ENCODE measurements at regions not wholly inside any gene's neighbourhood (a gene's known extent, or its start where the extent isn't known, plus 50 kb on each side); places are given as distances from the start of the nearest gene placed in this dataset.

- TF ChIP-seq, protein P1, sequence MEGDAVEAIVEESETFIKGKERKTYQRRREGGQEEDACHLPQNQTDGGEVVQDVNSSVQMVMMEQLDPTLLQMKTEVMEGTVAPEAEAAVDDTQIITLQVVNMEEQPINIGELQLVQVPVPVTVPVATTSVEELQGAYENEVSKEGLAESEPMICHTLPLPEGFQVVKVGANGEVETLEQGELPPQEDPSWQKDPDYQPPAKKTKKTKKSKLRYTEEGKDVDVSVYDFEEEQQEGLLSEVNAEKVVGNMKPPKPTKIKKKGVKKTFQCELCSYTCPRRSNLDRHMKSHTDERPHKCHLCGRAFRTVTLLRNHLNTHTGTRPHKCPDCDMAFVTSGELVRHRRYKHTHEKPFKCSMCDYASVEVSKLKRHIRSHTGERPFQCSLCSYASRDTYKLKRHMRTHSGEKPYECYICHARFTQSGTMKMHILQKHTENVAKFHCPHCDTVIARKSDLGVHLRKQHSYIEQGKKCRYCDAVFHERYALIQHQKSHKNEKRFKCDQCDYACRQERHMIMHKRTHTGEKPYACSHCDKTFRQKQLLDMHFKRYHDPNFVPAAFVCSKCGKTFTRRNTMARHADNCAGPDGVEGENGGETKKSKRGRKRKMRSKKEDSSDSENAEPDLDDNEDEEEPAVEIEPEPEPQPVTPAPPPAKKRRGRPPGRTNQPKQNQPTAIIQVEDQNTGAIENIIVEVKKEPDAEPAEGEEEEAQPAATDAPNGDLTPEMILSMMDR (IDR thresholded peaks at IDR 0.05; ENCODE audit: insufficient read depth, low read depth, low read length), result no peak
- H3K4me3 ChIP-seq (ENCODE audit: low read depth, low read length), result no peak overlapping the region
- no peak for DNase-seq (ENCODE audit: low read depth)
Measured at GRCh38 chr5:125129151-125129806, 382.8 kb upstream of the ZNF608 start.

- TF ChIP-seq, protein P1 (IDR thresholded peaks at IDR 0.05; ENCODE audit: insufficient read depth, low read depth, low read length), result no peak
- DNase-seq (ENCODE audit: low read depth), result no peak
Measured at GRCh38 chr5:125130591-125130990, 384.2 kb upstream of the ZNF608 start.

GRCh38 chr5:125134216-125135081 lies 388.0 kb upstream of the ZNF608 start:
- H3K4me3 ChIP-seq (ENCODE audit: low read depth, low read length), result no peak overlapping the region
- TF ChIP-seq, protein P1 (IDR thresholded peaks at IDR 0.05; ENCODE audit: insufficient read depth, low read depth, low read length), result no peak
- peak; percentile 52 for DNase-seq (ENCODE audit: low read depth)

More at GRCh38 chr5:125130591-125130990, 384.2 kb upstream of the ZNF608 start:
- H3K4me3 ChIP-seq (ENCODE audit: low read depth, low read length), result no peak overlapping the region

DNA sequence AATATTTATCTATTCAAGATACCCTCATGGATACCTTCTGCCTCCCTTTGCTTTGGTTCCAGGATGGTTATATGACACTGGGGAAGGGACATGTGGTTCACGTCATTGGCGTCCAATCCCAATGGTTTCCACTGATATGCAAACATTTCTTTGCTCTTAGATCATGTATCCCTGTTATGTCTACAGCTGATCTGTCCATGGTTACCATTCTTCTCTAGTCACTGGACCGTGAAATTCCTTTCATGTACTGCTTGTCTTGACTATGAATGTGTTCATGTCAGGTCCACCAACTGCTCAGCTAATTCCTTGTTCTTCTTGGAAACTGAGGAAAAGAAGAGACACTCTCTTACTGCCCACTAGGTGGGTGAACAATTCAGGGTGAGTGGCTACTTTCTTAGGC lies 391.1 kb upstream of the ZNF608 start:
- DNase-seq (ENCODE audit: low read depth), result no peak
- TF ChIP-seq, protein P1 (IDR thresholded peaks at IDR 0.05; ENCODE audit: insufficient read depth, low read depth, low read length), result no peak
- no peak overlapping the region for H3K4me3 ChIP-seq (ENCODE audit: low read depth, low read length)

GRCh38 chr5:125138266-125138665 lies 391.8 kb upstream of the ZNF608 start:
- TF ChIP-seq, protein P1 (IDR thresholded peaks at IDR 0.05; ENCODE audit: insufficient read depth, low read depth, low read length), result no peak
- no peak overlapping the region for H3K4me3 ChIP-seq (ENCODE audit: low read depth, low read length)
- DNase-seq (ENCODE audit: low read depth), result no peak

- no peak for DNase-seq (ENCODE audit: low read depth)
- TF ChIP-seq, protein P1 (IDR thresholded peaks at IDR 0.05; ENCODE audit: insufficient read depth, low read depth, low read length), result no peak
- H3K4me3 ChIP-seq (ENCODE audit: low read depth, low read length), result no peak overlapping the region
Measured at GRCh38 chr5:125139590-125139989, 393.2 kb upstream of the ZNF608 start.

Measured in fibroblast of villous mesenchyme (primary cell).